HG02610 (cell line): ENCODE measurements at regions not wholly inside any gene's neighbourhood (a gene's known extent, or its start where the extent isn't known, plus 50 kb on each side); places are given as distances from the start of the nearest gene placed in this dataset.
"Not testable (repeated sequence)": the region's sequence is repeated elsewhere in the genome, so short reads cannot be mapped to it uniquely, and the experiment has no call there.

Experiments used
- ATAC-seq: cut with Tn5 transposase; IDR thresholded peaks from one replicate; pipeline ENCODE4 v1.9.1; 2021; ENCODE audit warnings: mild to moderate bottlenecking, moderate library complexity; ENCODE audit not compliant: unreplicated experiment

- no peak for ATAC-seq
Measured at GRCh38 chr1:200496937-200497336, 87.1 kb upstream of the ZNF281 start.

GRCh38 chr1:200495901-200496300, 86.1 kb upstream of the ZNF281 start:
- ATAC-seq, result no peak

GRCh38 chr1:200493344-200493743, 83.5 kb upstream of the ZNF281 start:
- no peak for ATAC-seq

- ATAC-seq, result no peak
Measured at GRCh38 chr1:200491103-200491502, 81.3 kb upstream of the ZNF281 start.

GRCh38 chr1:200490183-200490582, 80.3 kb upstream of the ZNF281 start:
- ATAC-seq, result no peak

GRCh38 chr1:200488375-200489165, 78.7 kb upstream of the ZNF281 start:
- ATAC-seq, result peak; percentile 65

GRCh38 chr1:200487650-200488049, 77.8 kb upstream of the ZNF281 start:
- ATAC-seq, result no peak

GRCh38 chr1:200486634-200487033, 76.8 kb upstream of the ZNF281 start:
- no peak for ATAC-seq

GRCh38 chr1:200484438-200484946, 74.7 kb upstream of the ZNF281 start:
- not testable (repeated sequence) for ATAC-seq

- peak; percentile 99 for ATAC-seq
Measured at GRCh38 chr1:200483491-200484143, 73.8 kb upstream of the ZNF281 start.

GRCh38 chr1:200480964-200481363, 71.1 kb upstream of the ZNF281 start:
- ATAC-seq, result no peak

GRCh38 chr1:200479816-200480215, 70.0 kb upstream of the ZNF281 start:
- no peak for ATAC-seq

GRCh38 chr1:200478945-200479558, 69.2 kb upstream of the ZNF281 start:
- no peak for ATAC-seq

- ATAC-seq, result no peak
Measured at GRCh38 chr1:200478239-200478623, 68.4 kb upstream of the ZNF281 start.

- ATAC-seq, result no peak
Measured at GRCh38 chr1:200474633-200475032, 64.8 kb upstream of the ZNF281 start.

GRCh38 chr1:200473698-200474371, 64.0 kb upstream of the ZNF281 start:
- peak; percentile 68 for ATAC-seq

- peak; percentile 24 for ATAC-seq
Measured at GRCh38 chr1:200471739-200472138, 61.9 kb upstream of the ZNF281 start.

GRCh38 chr1:200468264-200469001, 58.6 kb upstream of the ZNF281 start:
- no peak for ATAC-seq

- ATAC-seq, result no peak
Measured at GRCh38 chr1:200464784-200465400, 55.1 kb upstream of the ZNF281 start.
